HepG2 (cell line): ENCODE measurements at regions not wholly inside any gene's neighbourhood (a gene's known extent, or its start where the extent isn't known, plus 50 kb on each side); places are given as distances from the start of the nearest gene placed in this dataset.

ENCODE experiments used
- ATAC-seq: fragments of 200-7000 bp; cut with Tn5 transposase; 3 replicates; pipeline ENCODE4 v1.9.1; 2020; ENCODE audit warnings: mild to moderate bottlenecking, moderate library complexity
- BruUV-seq: library from RNA; stranded (reverse); fragments of 400-500 nt; replicated peaks from 2 replicates; lab custom pipeline; 2021; lab: Mats Ljungman, UMichigan
- CTCF ChIA-PET: fragments of 300-600 bp; formaldehyde crosslinking; extraction: SDS; loops from one replicate; lab custom pipeline; 2021; ENCODE audit warnings: low total read pairs, inconsistent platforms, low intra/inter-chr PET ratio; lab: Yijun Ruan, JAX
- POLR2A ChIA-PET: fragments of 350-600 bp; sonication (Branson Sonifier 250); formaldehyde crosslinking; loops from one replicate; lab custom pipeline; 2020; ENCODE audit warnings: antibody characterized with exemption, inconsistent platforms; lab: Yijun Ruan, JAX
- DNase-seq: peaks from one replicate; pipeline ENCODE4 v3.0.0-alpha.2; 2015; ENCODE audit warnings: low spot score
- FAIRE-seq: peaks from 3 replicates; lab custom pipeline; 2011; peaks lifted over from hg19 to GRCh38; lab: Jason Lieb, UNC
- H2AFZ ChIP-seq: one replicate; pipeline ENCODE4 v1.6.1; 2011; ENCODE audit warnings: low read length, inconsistent platforms
- H3K27ac ChIP-seq: fragments of 300-600 bp; 3 replicates; pipeline ENCODE4 v1.8.0; 2011; ENCODE audit warnings: mixed run types, mild to moderate bottlenecking, mixed read lengths, low read length, inconsistent platforms; ENCODE audit not compliant: insufficient read depth; ENCODE audit errors: extremely low read length
- H3K27me3 ChIP-seq, 2 experiments: fragments of 200-600 bp in 1 of 2; 2 replicates in 1 of 2; 3 replicates in 1 of 2; pipeline versions ENCODE4 v1.6.0 to v1.8.0; 2011; ENCODE audit warnings: low read length in 2 of 2, mild to moderate bottlenecking in 2 of 2, moderate library complexity in 2 of 2, inconsistent platforms in 1 of 2; ENCODE audit not compliant: insufficient read depth in 2 of 2, control insufficient read depth in 1 of 2
- H3K36me3 ChIP-seq, 2 experiments: fragments of 200-600 bp in 1 of 2; replicated peaks in 1 of 2; 2 replicates in 1 of 2; 3 replicates in 1 of 2; pipeline versions ENCODE4 v1.5.1 to v1.8.0; 2011; ENCODE audit warnings: low read length in 2 of 2, inconsistent platforms in 1 of 2; ENCODE audit not compliant: insufficient read depth in 2 of 2, control insufficient read depth in 1 of 2
- H3K4me1 ChIP-seq: 2 replicates; pipeline ENCODE4 v1.5.1; 2012; ENCODE audit warnings: low read length, inconsistent platforms; ENCODE audit not compliant: insufficient read depth
- H3K4me2 ChIP-seq: 2 replicates; pipeline ENCODE4 v1.6.0; 2011; ENCODE audit warnings: low read depth, low read length, inconsistent platforms
- H3K4me3 ChIP-seq, 3 experiments: fragments of 200-600 bp in 1 of 3; sonication (generic), shearing (Covaris generic) in 1 of 3; replicated peaks in 1 of 3; 2 replicates each; pipeline ENCODE4 v1.5.1; 2011 to 2016; ENCODE audit warnings: low read length in 3 of 3, inconsistent platforms in 2 of 3, low read depth in 2 of 3, mild to moderate bottlenecking in 2 of 3, control low read depth in 1 of 3, mixed read lengths in 1 of 3; ENCODE audit not compliant: insufficient read depth in 1 of 3
- H3K79me2 ChIP-seq: one replicate; pipeline ENCODE4 v1.6.1; 2011; ENCODE audit warnings: low read length, inconsistent platforms; ENCODE audit not compliant: insufficient read depth
- H3K9ac ChIP-seq: 2 replicates; pipeline ENCODE4 v1.6.0; 2011; ENCODE audit warnings: mild to moderate bottlenecking, low read depth, low read length, inconsistent platforms; ENCODE audit not compliant: insufficient read depth
- H3K9me3 ChIP-seq: 2 replicates; pipeline ENCODE4 v1.5.1; 2012; ENCODE audit warnings: mild to moderate bottlenecking, low read length
- H4K20me1 ChIP-seq: 2 replicates; pipeline ENCODE4 v1.6.0; 2011; ENCODE audit warnings: inconsistent platforms, mild to moderate bottlenecking, low read length, moderate library complexity; ENCODE audit not compliant: insufficient read depth
- AHR ChIP-seq: IDR thresholded peaks from 2 replicates; pipeline ENCODE4 v1.6.1; 2018; ENCODE audit warnings: missing genetic modification reagents, missing compliant biosample characterization
- ATAD3A ChIP-seq: sonication (generic); formaldehyde crosslinking; IDR thresholded peaks from 2 replicates; pipeline ENCODE4 v1.4.0; 2020; ENCODE audit warnings: missing genetic modification reagents
- GATAD2A ChIP-seq: IDR thresholded peaks from 2 replicates; pipeline ENCODE4 v1.6.1; 2016
- MAZ ChIP-seq, 2 experiments: sonication (generic) in 1 of 2; formaldehyde crosslinking in 1 of 2; IDR thresholded peaks; 2 replicates each; pipeline versions ENCODE4 v1.5.0 to v1.6.1; 2012 to 2020; ENCODE audit warnings: low read depth in 2 of 2, mild to moderate bottlenecking in 2 of 2, borderline replicate concordance in 1 of 2, improper control_type of control experiment in 1 of 2, low read length in 1 of 2, missing genetic modification reagents in 1 of 2, moderate library complexity in 1 of 2
- NCOA2 ChIP-seq: sonication (generic); formaldehyde crosslinking; IDR thresholded peaks from 2 replicates; pipeline ENCODE4 v1.8.0; 2022; ENCODE audit warnings: inconsistent platforms
- POLR2G ChIP-seq: fragments of 200-400 bp; formaldehyde crosslinking; IDR thresholded peaks from 2 replicates; pipeline ENCODE4 v1.6.1; 2018; ENCODE audit warnings: mild to moderate bottlenecking, low read depth, low read length, moderate library complexity
- RARA ChIP-seq: IDR thresholded peaks from 2 replicates; pipeline ENCODE4 v1.6.1; 2016; ENCODE audit warnings: missing genetic modification reagents, missing compliant biosample characterization
- TBX3 ChIP-seq: fragments of 450-650 bp; IDR thresholded peaks from 2 replicates; pipeline ENCODE4 v1.6.1; 2017; ENCODE audit warnings: antibody characterized with exemption, mild to moderate bottlenecking, inconsistent platforms, borderline replicate concordance
- ZNF121 ChIP-seq: sonication (generic); formaldehyde crosslinking; IDR thresholded peaks from 2 replicates; pipeline ENCODE4 v1.5.0; 2020; ENCODE audit warnings: mild to moderate bottlenecking, missing genetic modification reagents
- ZNF253 ChIP-seq: sonication (generic); formaldehyde crosslinking; IDR thresholded peaks from 2 replicates; pipeline ENCODE4 v1.8.0; 2022; ENCODE audit warnings: mild to moderate bottlenecking, missing genetic modification reagents, borderline replicate concordance
- ZNF530 ChIP-seq: sonication (generic); formaldehyde crosslinking; IDR thresholded peaks from 2 replicates; pipeline ENCODE4 v1.5.0; 2020; ENCODE audit warnings: low read depth, mild to moderate bottlenecking, missing genetic modification reagents
- WGBS: methylation state at CpG from one replicate; pipeline ENCODE4 v1.1.6; 2017; ENCODE audit warnings: low lambda C conversion rate; 5-methylcytosine and 5-hydroxymethylcytosine counted together
- in situ Hi-C: cut with HindIII; loops from 2 replicates; pipeline ENCODE4 v1.10.0; 2017; ENCODE audit warnings: low pct_unique_long_range_greater_than_20kb; ENCODE audit not compliant: extremely low pct_ligation_motif_present
- intact Hi-C: fragments of 100-400 bp; cut with micrococcal nuclease; formaldehyde crosslinking; loops from one replicate; pipeline ENCODE4 v1.10.0; 2022; ENCODE audit not compliant: unreplicated experiment
- TF ChIP-seq, protein P1 (sequence below): sonication (generic); formaldehyde crosslinking; IDR thresholded peaks from 2 replicates; pipeline ENCODE4 v1.4.0; 2020; ENCODE audit warnings: missing genetic modification reagents

DNA sequence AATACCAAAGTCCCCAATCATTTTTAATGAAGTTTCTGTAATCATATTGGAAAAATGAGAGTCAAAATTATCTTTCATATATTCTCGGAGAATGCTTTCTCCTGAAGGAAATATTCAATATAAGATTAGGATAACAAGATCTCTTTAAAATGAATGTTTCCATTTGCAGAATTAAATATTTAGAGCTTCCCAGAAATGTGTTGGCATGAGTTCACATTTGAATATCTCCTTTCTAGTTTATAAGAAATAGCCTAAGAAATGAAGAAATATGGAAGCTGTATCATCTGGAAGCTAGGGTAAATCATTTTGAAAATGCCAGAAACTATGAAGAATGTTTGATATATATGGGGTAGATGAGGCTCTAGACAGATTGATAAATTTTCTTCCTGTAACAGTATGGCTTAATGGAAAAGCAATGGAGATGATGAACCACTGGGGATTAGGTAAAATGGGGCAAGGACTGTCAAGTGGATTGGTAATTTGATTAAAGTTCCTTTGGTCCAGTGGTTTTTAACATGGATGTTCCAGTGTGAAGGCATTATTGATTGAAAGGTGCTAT lies 184.6 kb upstream of the ZNF804A start:
- no peak overlapping the region for H3K9ac ChIP-seq
- FAIRE-seq (no peak), ATAC-seq (no peak), DNase-seq (no peak)
- 2% methylated on average over 1 of the region's 1 CpG for WGBS
- H3K4me3 ChIP-seq: no peak overlapping the region
- POLR2A ChIA-PET: no interaction called here
- no peaks in the 10 kb centered on the region for H3K4me1 ChIP-seq
- H3K36me3 ChIP-seq: no peaks in the 10 kb centered on the region
- H3K9me3 ChIP-seq: no peaks in the 10 kb centered on the region
- in situ Hi-C loops (no loop called here), intact Hi-C loops (no loop called here)
- BruUV-seq: no TSS peak
- H3K4me2 ChIP-seq: no peak overlapping the region
- no peaks in the 10 kb centered on the region for H3K27me3 ChIP-seq
- no peak overlapping the region for H3K27ac ChIP-seq
- CTCF ChIA-PET: no interaction called here
- H3K79me2 ChIP-seq: no peaks in the 10 kb centered on the region
- no peaks in the 10 kb centered on the region for H4K20me1 ChIP-seq
- H2AFZ ChIP-seq: no peak overlapping the region
- TF ChIP-seq ZNF121 (CRISPR knock-in tag) (no peak), AHR (CRISPR knock-in tag) (no peak), TBX3 (no peak), ZNF530 (CRISPR knock-in tag) (no peak), ZNF253 (CRISPR knock-in tag) (no peak), ATAD3A (CRISPR knock-in tag) (no peak), NCOA2 (CRISPR knock-in tag) (no peak), MAZ (IDR thresholded peaks at IDR 0.05; ENCODE audit: borderline replicate concordance, low read depth, low read length) (no peak), MAZ (CRISPR knock-in tag; IDR thresholded peaks at IDR 0.05; ENCODE audit: low read depth) (no peak), RARA (CRISPR knock-in tag) (no peak), POLR2G (no peak), GATAD2A (CRISPR knock-in tag) (no peak)
- TF ChIP-seq, protein P1, sequence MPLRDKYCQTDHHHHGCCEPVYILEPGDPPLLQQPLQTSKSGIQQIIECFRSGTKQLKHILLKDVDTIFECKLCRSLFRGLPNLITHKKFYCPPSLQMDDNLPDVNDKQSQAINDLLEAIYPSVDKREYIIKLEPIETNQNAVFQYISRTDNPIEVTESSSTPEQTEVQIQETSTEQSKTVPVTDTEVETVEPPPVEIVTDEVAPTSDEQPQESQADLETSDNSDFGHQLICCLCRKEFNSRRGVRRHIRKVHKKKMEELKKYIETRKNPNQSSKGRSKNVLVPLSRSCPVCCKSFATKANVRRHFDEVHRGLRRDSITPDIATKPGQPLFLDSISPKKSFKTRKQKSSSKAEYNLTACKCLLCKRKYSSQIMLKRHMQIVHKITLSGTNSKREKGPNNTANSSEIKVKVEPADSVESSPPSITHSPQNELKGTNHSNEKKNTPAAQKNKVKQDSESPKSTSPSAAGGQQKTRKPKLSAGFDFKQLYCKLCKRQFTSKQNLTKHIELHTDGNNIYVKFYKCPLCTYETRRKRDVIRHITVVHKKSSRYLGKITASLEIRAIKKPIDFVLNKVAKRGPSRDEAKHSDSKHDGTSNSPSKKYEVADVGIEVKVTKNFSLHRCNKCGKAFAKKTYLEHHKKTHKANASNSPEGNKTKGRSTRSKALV (CRISPR knock-in tag): no peak
